Testis (tissue), 2 donors: ENCODE measurements at regions not wholly inside any gene's neighbourhood (a gene's known extent, or its start where the extent isn't known, plus 50 kb on each side); places are given as distances from the start of the nearest gene placed in this dataset.

Source experiments
- DNase-seq: peaks from one replicate; pipeline ENCODE4 v3.0.0-alpha.2; 2019
- H3K27ac ChIP-seq, 2 donors: fragments of 200-600 bp; sonication (generic); one replicate each; pipeline ENCODE4 v1.5.1; 2019
- H3K27me3 ChIP-seq: fragments of 200-600 bp; sonication (generic); one replicate; pipeline ENCODE4 v1.5.1; 2019
- H3K36me3 ChIP-seq: fragments of 200-600 bp; sonication (generic); one replicate; pipeline ENCODE4 v1.5.1; 2017; ENCODE audit warnings: low read depth; ENCODE audit errors: missing control alignments
- H3K4me1 ChIP-seq: fragments of 200-600 bp; sonication (generic); one replicate; pipeline ENCODE4 v1.5.1; 2019
- H3K4me3 ChIP-seq, 2 donors: fragments of 200-600 bp; sonication (generic); one replicate each; pipeline ENCODE4 v1.5.1; 2017 to 2019
- H3K9me3 ChIP-seq: fragments of 200-600 bp; sonication (generic); one replicate; pipeline ENCODE4 v1.5.1; 2017
- POLR2A ChIP-seq: fragments of 450-650 bp; IDR thresholded peaks from one replicate; pipeline ENCODE4 v1.6.1; 2017; ENCODE audit warnings: antibody characterized with exemption, mild to moderate bottlenecking, moderate library complexity
- WGBS, 2 donors: methylation state at CpG; one replicate each; pipeline ENCODE4 v1.1.5; 2018; 5-methylcytosine and 5-hydroxymethylcytosine counted together
- intact Hi-C: fragments of 100-400 bp; cut with DNase I; formaldehyde crosslinking; loops from one replicate; pipeline ENCODE4 v1.15.1; 2023; ENCODE audit warnings: low total_unique reads
- TF ChIP-seq, protein P1 (sequence below), 3 experiments: fragments of 450-650 bp in 2 of 3; fragments of 200-600 bp in 1 of 3; sonication (generic) in 1 of 3; IDR thresholded peaks; one replicate each; pipeline ENCODE4 v1.5.1; 2016 to 2019; ENCODE audit warnings: antibody characterized with exemption in 3 of 3, mild to moderate bottlenecking in 2 of 3, moderate library complexity in 1 of 3

DNA sequence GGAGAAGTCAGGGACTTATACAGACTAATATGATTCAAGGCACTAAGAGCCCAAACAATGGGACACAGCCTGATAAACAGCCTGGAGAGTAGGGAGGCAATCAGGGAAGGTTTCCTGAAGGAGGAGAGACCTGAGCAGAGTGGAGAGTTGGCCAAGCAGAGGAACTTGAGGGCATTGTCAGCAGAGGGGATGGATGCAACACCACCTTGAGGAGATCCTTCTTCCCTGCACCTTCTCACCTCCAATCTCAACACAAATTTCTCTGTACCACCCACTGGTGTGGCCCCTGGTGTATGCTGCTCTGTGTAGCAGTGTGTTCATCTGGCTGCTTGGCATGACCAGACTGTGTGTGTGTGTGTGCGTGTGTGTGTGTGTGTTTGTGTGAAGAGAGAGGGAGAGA, 146.2 kb downstream of the WDR11 start:
- Histone ChIP-seq H3K27ac (no peak overlapping the region), H3K4me3 (no peak overlapping the region), H3K4me1 (no peaks in the 10 kb centered on the region), H3K36me3 (no peaks in the 10 kb centered on the region), H3K27me3 (no peaks in the 10 kb centered on the region), H3K9me3 (no peaks in the 10 kb centered on the region)
- TF ChIP-seq, protein P1, sequence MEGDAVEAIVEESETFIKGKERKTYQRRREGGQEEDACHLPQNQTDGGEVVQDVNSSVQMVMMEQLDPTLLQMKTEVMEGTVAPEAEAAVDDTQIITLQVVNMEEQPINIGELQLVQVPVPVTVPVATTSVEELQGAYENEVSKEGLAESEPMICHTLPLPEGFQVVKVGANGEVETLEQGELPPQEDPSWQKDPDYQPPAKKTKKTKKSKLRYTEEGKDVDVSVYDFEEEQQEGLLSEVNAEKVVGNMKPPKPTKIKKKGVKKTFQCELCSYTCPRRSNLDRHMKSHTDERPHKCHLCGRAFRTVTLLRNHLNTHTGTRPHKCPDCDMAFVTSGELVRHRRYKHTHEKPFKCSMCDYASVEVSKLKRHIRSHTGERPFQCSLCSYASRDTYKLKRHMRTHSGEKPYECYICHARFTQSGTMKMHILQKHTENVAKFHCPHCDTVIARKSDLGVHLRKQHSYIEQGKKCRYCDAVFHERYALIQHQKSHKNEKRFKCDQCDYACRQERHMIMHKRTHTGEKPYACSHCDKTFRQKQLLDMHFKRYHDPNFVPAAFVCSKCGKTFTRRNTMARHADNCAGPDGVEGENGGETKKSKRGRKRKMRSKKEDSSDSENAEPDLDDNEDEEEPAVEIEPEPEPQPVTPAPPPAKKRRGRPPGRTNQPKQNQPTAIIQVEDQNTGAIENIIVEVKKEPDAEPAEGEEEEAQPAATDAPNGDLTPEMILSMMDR (IDR thresholded peaks at IDR 0.05), result no peak
- no peak for TF ChIP-seq POLR2A
- intact Hi-C loops, result no loop called here
- WGBS, 2 donors, result 47 to 83% methylated on average over 1 of the region's 1 CpG
- no peak for DNase-seq

- Histone ChIP-seq H3K4me1 (no peaks in the 10 kb centered on the region), H3K9me3 (no peaks in the 10 kb centered on the region), H3K27ac (no peak overlapping the region), H3K36me3 (no peaks in the 10 kb centered on the region), H3K27me3 (no peaks in the 10 kb centered on the region), H3K4me3 (no peak overlapping the region)
- intact Hi-C loops, result no loop called here
- DNase-seq, result no peak
- TF ChIP-seq, protein P1 (IDR thresholded peaks at IDR 0.05), result no peak
- TF ChIP-seq POLR2A, result no peak
- 71 to 82% methylated on average over 3 of the region's 3 CpGs for WGBS, 2 donors
Measured at GRCh38 chr10:120997756-120998155, 146.6 kb downstream of the WDR11 start.

- H3K4me1 ChIP-seq, result no peaks in the 10 kb centered on the region
- 43 to 60% methylated on average over 3 to 5 of the region's 5 CpGs for WGBS, 2 donors
- no peaks in the 10 kb centered on the region for H3K36me3 ChIP-seq
- no peak for DNase-seq
- H3K4me3 ChIP-seq, result no peak overlapping the region
- TF ChIP-seq POLR2A, result no peak
- TF ChIP-seq, protein P1 (IDR thresholded peaks at IDR 0.05), result no peak
- H3K27ac ChIP-seq, result no peak overlapping the region
- intact Hi-C loops, result no loop called here
- H3K27me3 ChIP-seq, result no peaks in the 10 kb centered on the region
- H3K9me3 ChIP-seq, result no peaks in the 10 kb centered on the region
Measured at GRCh38 chr10:120998251-120998650, 147.1 kb downstream of the WDR11 start.

- H3K27ac ChIP-seq, result no peak overlapping the region
- no peak overlapping the region for H3K4me3 ChIP-seq
- DNase-seq, result no peak
- WGBS, 2 donors, result 96 to 97% methylated on average over 6 of the region's 6 CpGs
- H3K36me3 ChIP-seq, result no peaks in the 10 kb centered on the region
- no peaks in the 10 kb centered on the region for H3K4me1 ChIP-seq
- H3K27me3 ChIP-seq, result no peaks in the 10 kb centered on the region
- intact Hi-C loops, result no loop called here
- TF ChIP-seq, protein P1 (IDR thresholded peaks at IDR 0.05), result no peak
- TF ChIP-seq POLR2A, result no peak
- H3K9me3 ChIP-seq, result no peaks in the 10 kb centered on the region
Measured at GRCh38 chr10:120998782-120999285, 147.7 kb downstream of the WDR11 start.

DNA sequence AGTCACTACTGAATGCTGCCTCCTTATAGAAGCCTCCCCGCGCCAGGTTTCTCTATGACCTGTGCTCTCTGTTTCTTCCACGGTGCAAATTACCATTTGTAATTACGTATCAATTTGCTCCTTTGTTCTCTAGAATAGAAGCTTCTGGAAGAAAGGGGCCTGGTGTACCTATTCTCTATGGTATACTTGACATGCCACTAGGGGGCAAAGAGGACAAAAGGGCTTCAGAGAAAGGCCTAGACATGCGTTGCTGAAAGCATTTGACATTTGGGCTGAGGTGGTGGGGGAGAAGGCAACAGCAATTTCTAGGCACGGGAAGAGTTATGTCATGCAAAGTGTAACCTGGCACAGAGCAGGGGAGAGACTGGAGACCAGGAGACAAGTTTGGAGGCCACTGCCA, 148.7 kb downstream of the WDR11 start:
- TF ChIP-seq, protein P1 (IDR thresholded peaks at IDR 0.05), result no peak
- TF ChIP-seq POLR2A, result no peak
- H3K27ac ChIP-seq, result no peak overlapping the region

More for the DNA sequence above, 148.7 kb downstream of the WDR11 start:
- no peak for DNase-seq
- no peak overlapping the region for H3K4me3 ChIP-seq
- H3K4me1 ChIP-seq, result no peaks in the 10 kb centered on the region
- no peaks in the 10 kb centered on the region for H3K36me3 ChIP-seq
- H3K27me3 ChIP-seq, result no peaks in the 10 kb centered on the region
- 85 to 89% methylated on average over 6 of the region's 6 CpGs for WGBS, 2 donors
- intact Hi-C loops, result no loop called here
- no peaks in the 10 kb centered on the region for H3K9me3 ChIP-seq
